HG02678 (cell line): ENCODE measurements at regions not wholly inside any gene's neighbourhood (a gene's known extent, or its start where the extent isn't known, plus 50 kb on each side); places are given as distances from the start of the nearest gene placed in this dataset.
A peak's percentile ranks its signal among the peaks of the same experiment; 100 is the strongest.
"Not testable (repeated sequence)": the region's sequence is repeated elsewhere in the genome, so short reads cannot be mapped to it uniquely, and the experiment has no call there.

Experiments
- ATAC-seq: cut with Tn5 transposase; IDR thresholded peaks from one replicate; pipeline ENCODE4 v1.9.1; 2021; ENCODE audit warnings: mild to moderate bottlenecking, moderate library complexity; ENCODE audit not compliant: unreplicated experiment

GRCh38 chr15:92705764-92706163 lies 50.2 kb upstream of the FAM174B start:
- no peak for ATAC-seq

DNA sequence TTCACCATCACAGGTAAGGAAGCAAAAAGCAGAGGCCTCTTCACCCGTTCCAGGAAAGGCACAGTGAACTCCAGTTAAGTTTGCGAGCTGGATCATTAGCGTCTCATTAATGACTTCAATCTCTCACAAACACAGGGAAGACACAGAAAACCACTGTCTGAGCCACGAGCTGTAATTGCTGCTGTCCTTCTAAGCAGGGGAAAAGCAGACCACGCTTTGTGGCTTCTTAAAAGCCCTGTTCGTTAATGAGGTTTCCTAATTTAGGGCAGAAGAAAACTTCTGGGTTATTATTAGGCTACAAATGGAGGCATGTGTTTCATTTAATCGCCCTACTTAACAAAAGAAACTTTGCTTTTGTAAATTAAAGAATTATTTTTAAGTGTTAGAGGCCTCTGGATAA lies 50.6 kb upstream of the FAM174B start:
- ATAC-seq = no peak

DNA sequence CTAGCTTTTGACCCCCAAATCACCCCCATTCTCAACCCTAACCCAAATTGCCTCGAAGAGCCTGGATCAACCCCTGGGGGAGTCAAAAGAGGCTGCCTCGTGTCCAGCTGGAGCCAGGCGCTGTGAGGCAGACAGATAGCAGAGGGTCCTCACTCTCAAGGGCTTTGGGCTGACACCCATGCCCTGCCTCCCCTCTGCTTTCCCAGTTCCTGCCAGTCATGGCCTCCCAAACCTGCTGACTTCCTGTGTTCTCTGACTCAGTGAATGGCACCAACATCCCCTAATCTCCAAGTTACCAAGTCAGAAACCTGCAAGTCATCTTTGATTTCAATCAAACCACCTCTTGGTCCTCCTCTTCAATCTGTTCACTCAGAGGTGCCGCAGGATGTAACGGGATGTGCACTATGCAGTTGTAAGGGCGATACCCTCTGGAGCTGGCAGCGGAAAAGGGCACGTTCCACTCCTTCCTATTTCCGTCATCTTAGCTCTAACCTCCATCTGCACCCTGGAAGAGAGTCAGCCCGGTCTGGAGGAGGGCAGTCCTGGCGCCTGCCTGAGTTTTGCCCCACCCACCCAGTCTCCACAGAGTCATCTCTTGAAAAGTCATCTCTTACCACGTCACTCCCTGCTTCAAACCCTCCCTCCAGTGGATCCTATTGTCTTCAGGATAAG lies 52.4 kb upstream of the FAM174B start:
- ATAC-seq = no peak

- ATAC-seq = no peak
These were observed 53.1 kb upstream of the FAM174B start for GRCh38 chr15:92708635-92709034.

- ATAC-seq = no peak
These were observed 53.7 kb upstream of the FAM174B start for GRCh38 chr15:92709110-92709790.

DNA sequence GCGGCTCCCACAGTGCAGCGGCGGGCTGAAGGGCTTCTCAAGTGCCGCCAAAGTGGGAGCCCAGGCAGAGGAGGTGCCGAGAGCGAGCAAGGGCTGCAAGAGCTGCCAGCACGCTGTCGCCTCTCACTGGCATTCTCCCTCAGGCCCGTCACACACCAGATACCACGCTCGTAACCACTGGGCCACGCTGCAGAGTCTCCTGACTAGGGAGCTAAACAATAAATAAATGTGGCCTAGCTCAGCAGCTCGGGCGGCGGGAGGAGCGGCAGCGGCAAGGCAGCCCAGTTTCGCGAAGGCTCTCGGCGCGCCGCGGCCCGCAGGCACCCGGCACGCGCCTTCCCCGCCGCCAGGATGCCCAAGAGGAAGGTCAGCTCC lies 55.9 kb upstream of the FAM174B start:
- no peak for ATAC-seq

DNA sequence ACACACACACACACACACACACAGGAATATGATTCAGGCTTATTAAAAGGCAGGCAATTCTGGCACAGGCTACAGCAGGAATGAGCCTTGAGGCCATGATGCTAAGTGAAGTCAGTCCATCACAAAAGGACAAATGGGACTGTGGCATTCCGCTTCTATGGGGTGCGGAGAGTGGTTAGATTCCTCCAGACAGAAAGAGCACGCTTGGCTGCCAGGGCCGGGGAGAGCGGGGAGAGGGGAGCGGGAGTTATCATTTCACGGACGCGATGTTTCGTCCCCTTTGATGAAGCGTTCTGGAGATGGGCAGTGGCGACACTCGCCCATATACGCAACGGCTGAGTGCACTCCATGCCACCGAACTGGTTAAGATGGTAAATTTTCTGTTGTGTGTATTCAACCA lies 58.5 kb upstream of the FAM174B start:
- no peak for ATAC-seq

- peak; percentile 72 for ATAC-seq
These were observed 59.2 kb upstream of the FAM174B start for GRCh38 chr15:92714477-92715401.

DNA sequence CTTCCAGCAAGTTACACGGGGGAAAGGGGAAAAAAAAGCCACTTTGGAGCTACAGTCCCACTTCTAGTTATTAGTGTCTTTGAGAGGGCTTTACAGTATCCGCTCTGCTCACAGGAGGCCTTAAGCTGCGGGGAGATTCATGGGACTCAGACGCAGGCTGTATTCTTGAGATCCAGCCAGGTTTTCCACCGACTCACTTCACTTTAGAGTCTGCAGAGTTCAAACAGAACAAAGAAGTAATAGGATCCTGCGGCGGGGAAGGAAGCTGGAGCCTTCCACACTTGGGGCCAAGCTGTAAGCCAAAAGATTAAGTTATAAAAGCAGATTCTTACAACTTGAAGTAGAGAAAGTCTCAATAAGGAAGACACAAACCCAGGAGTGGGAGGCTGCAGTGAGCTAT lies 60.2 kb upstream of the FAM174B start:
- ATAC-seq = no peak

- ATAC-seq = no peak
These were observed 63.4 kb upstream of the FAM174B start for GRCh38 chr15:92719021-92719420.

GRCh38 chr15:92724144-92724543 lies 68.6 kb upstream of the FAM174B start:
- ATAC-seq = no peak

GRCh38 chr15:92725171-92725570 lies 69.6 kb upstream of the FAM174B start:
- ATAC-seq = no peak

- no peak for ATAC-seq
These were observed 72.7 kb upstream of the FAM174B start for GRCh38 chr15:92728266-92728665.

GRCh38 chr15:92733090-92733933 lies 77.7 kb upstream of the FAM174B start:
- no peak for ATAC-seq

- ATAC-seq = no peak
These were observed 78.5 kb upstream of the FAM174B start for GRCh38 chr15:92733934-92734521.

DNA sequence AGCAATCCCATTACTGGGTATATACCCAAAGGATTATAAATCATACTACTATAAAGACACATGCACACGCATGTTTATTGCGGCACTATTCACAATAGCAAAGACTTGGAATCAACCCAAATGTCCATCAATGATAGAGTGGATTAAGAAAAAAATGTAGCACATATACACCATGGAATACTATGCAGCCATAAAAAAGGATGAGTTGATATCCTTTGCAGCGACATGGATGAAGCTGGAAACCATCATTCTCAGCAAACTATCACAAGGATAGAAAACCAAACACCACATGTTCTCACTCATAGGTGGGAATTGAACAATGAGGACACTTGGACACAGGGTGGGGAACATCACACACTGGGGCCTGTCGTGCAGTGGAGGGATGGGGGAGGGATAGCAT lies 83.7 kb upstream of the FAM174B start:
- ATAC-seq = not testable (repeated sequence)

DNA sequence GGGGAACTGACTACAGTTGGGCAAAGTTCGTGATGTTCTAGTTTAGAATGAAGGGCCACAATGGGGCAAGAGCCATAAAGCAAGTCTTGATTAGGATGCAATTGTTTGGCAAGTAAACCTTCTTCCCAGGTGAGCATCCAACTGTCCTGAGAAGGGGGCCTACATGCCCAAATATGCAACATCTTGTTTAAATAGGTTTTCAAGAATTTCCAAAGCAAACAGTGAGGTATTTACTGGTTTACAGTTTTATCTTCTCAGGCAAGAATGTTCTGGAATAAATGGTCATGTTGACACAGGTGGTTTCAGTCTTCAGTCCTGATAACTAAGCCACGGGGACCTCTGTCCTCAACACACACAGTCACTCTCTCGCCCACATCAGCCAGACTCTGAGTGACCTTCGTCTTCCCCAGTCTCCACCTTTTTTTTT lies 90.3 kb upstream of the FAM174B start:
- ATAC-seq = no peak

GRCh38 chr15:92747047-92747446 lies 91.5 kb upstream of the FAM174B start:
- ATAC-seq = no peak

DNA sequence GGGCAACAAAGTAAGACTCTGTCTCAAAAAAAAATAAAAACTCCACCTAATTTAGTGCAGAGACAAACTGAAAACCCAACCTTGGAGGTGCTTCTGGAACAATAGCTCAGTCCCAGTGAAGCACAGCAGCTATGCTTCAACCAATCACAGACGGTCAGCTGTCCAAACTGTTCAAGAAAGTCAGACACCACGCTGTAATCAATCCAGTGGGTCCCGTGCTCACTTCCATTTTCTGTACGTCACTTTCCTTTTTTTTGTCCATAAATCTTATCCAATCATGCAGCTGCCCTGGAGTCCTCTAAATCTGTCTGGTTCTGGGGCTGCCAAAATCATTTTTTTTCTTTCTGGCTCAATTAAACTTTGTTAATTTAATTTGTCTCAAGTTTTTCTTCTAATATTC lies 93.6 kb upstream of the FAM174B start:
- ATAC-seq = no peak

GRCh38 chr15:92749946-92750345 lies 94.4 kb upstream of the FAM174B start:
- no peak for ATAC-seq
